H9 (cell line): ENCODE measurements at regions not wholly inside any gene's neighbourhood (a gene's known extent, or its start where the extent isn't known, plus 50 kb on each side); places are given as distances from the start of the nearest gene placed in this dataset.

ENCODE experiments used
- DNase-seq: peaks from one replicate; pipeline ENCODE4 v3.0.0-alpha.2; 2017
- H2AFZ ChIP-seq: one replicate; pipeline ENCODE4 v1.6.1; 2013; ENCODE audit warnings: mild to moderate bottlenecking, low read length, control low read depth, moderate library complexity
- H2AK5ac ChIP-seq: 2 replicates; pipeline ENCODE4 v1.6.1; 2013; ENCODE audit warnings: low read length, control low read depth, mixed read lengths; ENCODE audit not compliant: insufficient read length
- H2BK120ac ChIP-seq: one replicate; pipeline ENCODE4 v1.6.1; 2013; ENCODE audit warnings: low read depth, mild to moderate bottlenecking, low read length, control low read depth, inconsistent platforms; ENCODE audit not compliant: poor library complexity, severe bottlenecking
- H2BK12ac ChIP-seq: 2 replicates; pipeline ENCODE4 v1.6.1; 2013; ENCODE audit warnings: low read length, control low read depth, mixed read lengths, low read depth; ENCODE audit not compliant: insufficient read length
- H2BK15ac ChIP-seq: 2 replicates; pipeline ENCODE4 v1.6.1; 2013; ENCODE audit warnings: low read depth, low read length, control low read depth
- H2BK20ac ChIP-seq: one replicate; pipeline ENCODE4 v1.6.1; 2013; ENCODE audit warnings: low read depth, mild to moderate bottlenecking, low read length, control low read depth, inconsistent platforms; ENCODE audit not compliant: poor library complexity, severe bottlenecking
- H2BK5ac ChIP-seq: 2 replicates; pipeline ENCODE4 v1.6.1; 2013; ENCODE audit warnings: low read length, control low read depth, mixed read lengths; ENCODE audit not compliant: insufficient read length
- H3K14ac ChIP-seq: 2 replicates; pipeline ENCODE4 v1.6.1; 2013; ENCODE audit warnings: low read length, control low read depth; ENCODE audit not compliant: insufficient read depth
- H3K18ac ChIP-seq: 2 replicates; pipeline ENCODE4 v1.6.1; 2013; ENCODE audit warnings: low read depth, mild to moderate bottlenecking, mixed read lengths, low read length, control low read depth; ENCODE audit not compliant: insufficient read length
- H3K23ac ChIP-seq: 2 replicates; pipeline ENCODE4 v1.6.1; 2013; ENCODE audit warnings: low read length, control low read depth, mixed read lengths, low read depth; ENCODE audit not compliant: insufficient read length
- H3K23me2 ChIP-seq: 2 replicates; pipeline ENCODE4 v1.6.1; 2013; ENCODE audit warnings: low read depth, mild to moderate bottlenecking, mixed read lengths, low read length, control low read depth; ENCODE audit not compliant: insufficient read length, poor library complexity, severe bottlenecking
- H3K27ac ChIP-seq: 2 replicates; pipeline ENCODE4 v1.5.1; 2013; ENCODE audit warnings: low read length, control low read depth, mixed read lengths, low read depth; ENCODE audit not compliant: insufficient read length
- H3K27me3 ChIP-seq: 2 replicates; pipeline ENCODE4 v1.6.1; 2013; ENCODE audit warnings: low read length, control low read depth, inconsistent platforms; ENCODE audit not compliant: insufficient read depth
- H3K4ac ChIP-seq: 2 replicates; pipeline ENCODE4 v1.6.1; 2013; ENCODE audit warnings: low read depth, mild to moderate bottlenecking, control low read depth, inconsistent platforms, low read length, moderate library complexity
- H3K4me1 ChIP-seq: 2 replicates; pipeline ENCODE4 v1.6.1; 2013; ENCODE audit warnings: low read length, control low read depth, inconsistent platforms; ENCODE audit not compliant: insufficient read depth
- H3K4me2 ChIP-seq: 2 replicates; pipeline ENCODE4 v1.6.1; 2013; ENCODE audit warnings: low read length, control low read depth, mixed read lengths; ENCODE audit not compliant: insufficient read length, insufficient read depth
- H3K56ac ChIP-seq: 2 replicates; pipeline ENCODE4 v1.6.1; 2013; ENCODE audit warnings: low read depth, mild to moderate bottlenecking, mixed read lengths, low read length, control low read depth; ENCODE audit not compliant: insufficient read length
- H3K79me1 ChIP-seq: 2 replicates; pipeline ENCODE4 v1.6.1; 2013; ENCODE audit warnings: low read depth, mild to moderate bottlenecking, moderate library complexity, low read length, control low read depth, inconsistent platforms; ENCODE audit not compliant: insufficient read depth, poor library complexity, severe bottlenecking
- H3K79me2 ChIP-seq: 2 replicates; pipeline ENCODE4 v1.6.1; 2013; ENCODE audit warnings: low read length, control low read depth, inconsistent platforms; ENCODE audit not compliant: insufficient read depth
- H3K9ac ChIP-seq: 2 replicates; pipeline ENCODE4 v1.6.1; 2013; ENCODE audit warnings: low read length, control low read depth, mixed read lengths; ENCODE audit not compliant: insufficient read length; ENCODE audit errors: extremely low read depth
- H3K9me3 ChIP-seq: one replicate; pipeline ENCODE4 v1.6.1; 2013; ENCODE audit warnings: low read depth, low read length, inconsistent platforms; ENCODE audit not compliant: control insufficient read depth
- H3T11ph ChIP-seq: one replicate; pipeline ENCODE4 v1.6.1; 2013; ENCODE audit warnings: mild to moderate bottlenecking, low read length, control low read depth, inconsistent platforms
- H4K20me1 ChIP-seq: one replicate; pipeline ENCODE4 v1.6.1; 2013; ENCODE audit not compliant: control insufficient read depth, insufficient read length, insufficient read depth
- H4K5ac ChIP-seq: 2 replicates; pipeline ENCODE4 v1.6.1; 2013; ENCODE audit warnings: low read depth, mild to moderate bottlenecking, mixed read lengths, low read length, control low read depth; ENCODE audit not compliant: insufficient read length
- H4K8ac ChIP-seq: replicated peaks from 2 replicates; pipeline ENCODE4 v1.6.1; 2013; ENCODE audit warnings: low read length, control low read depth, mixed read lengths, low read depth; ENCODE audit not compliant: insufficient read length
- H4K91ac ChIP-seq: 2 replicates; pipeline ENCODE4 v1.6.1; 2013; ENCODE audit warnings: low read depth, mild to moderate bottlenecking, moderate library complexity, mixed read lengths, low read length, control low read depth; ENCODE audit not compliant: insufficient read length
- H3K27ac Mint-ChIP-seq, 3 experiments: 2 replicates in 2 of 3; 3 replicates in 1 of 3; pipeline ENCODE4 v1.8.0; 2020 to 2021; ENCODE audit warnings: mixed read lengths in 3 of 3, mild to moderate bottlenecking in 1 of 3, moderate library complexity in 1 of 3
- H3K27me3 Mint-ChIP-seq: 2 replicates; pipeline ENCODE4 v1.8.0; 2021; ENCODE audit warnings: low read depth, mild to moderate bottlenecking, moderate library complexity, mixed read lengths
- H3K36me3 Mint-ChIP-seq, 3 experiments: 2 replicates in 2 of 3; 3 replicates in 1 of 3; pipeline ENCODE4 v1.8.0; 2020 to 2021; ENCODE audit warnings: low read depth in 3 of 3, mixed read lengths in 3 of 3; ENCODE audit not compliant: insufficient read depth in 1 of 3
- H3K4me1 Mint-ChIP-seq, 2 experiments: 2 replicates each; pipeline ENCODE4 v1.8.0; 2020; ENCODE audit warnings: mixed read lengths in 2 of 2
- H3K4me3 Mint-ChIP-seq, 2 experiments: 2 replicates in 1 of 2; 3 replicates in 1 of 2; pipeline ENCODE4 v1.8.0; 2020 to 2021; ENCODE audit warnings: mild to moderate bottlenecking in 2 of 2, mixed read lengths in 2 of 2, moderate library complexity in 1 of 2
- H3K9me3 Mint-ChIP-seq, 2 experiments: 2 replicates in 1 of 2; 3 replicates in 1 of 2; pipeline ENCODE4 v1.8.0; 2020; ENCODE audit warnings: mild to moderate bottlenecking in 2 of 2, mixed read lengths in 2 of 2, moderate library complexity in 1 of 2
- CTCF ChIP-seq: fragments of 200-600 bp; sonication (generic); conservative IDR thresholded peaks from 3 replicates; pipeline ENCODE4 v1.8.0; 2021; ENCODE audit warnings: antibody characterized with exemption, mild to moderate bottlenecking
- whole genome bisulfite sequencing: extraction: QIAGEN DNeasy Blood & Tissue Kit; methylation state at CpG from one replicate; pipeline ENCODE4 v1.1.7; 2013; ENCODE audit warnings: missing lambda C conversion rate, low lambda C conversion rate, mixed read lengths; ENCODE audit not compliant: insufficient read length; ENCODE audit errors: extremely low coverage; 5-methylcytosine and 5-hydroxymethylcytosine counted together

- Histone ChIP-seq H3K4me2 (no peak overlapping the region), H3K23me2 (no peaks in the 10 kb centered on the region), H2BK20ac (no peak overlapping the region), H4K20me1 (no peaks in the 10 kb centered on the region), H3K56ac (no peak overlapping the region), H2AK5ac (no peak overlapping the region), H3K18ac (no peak overlapping the region), H3T11ph (no peak overlapping the region), H4K8ac (no peak overlapping the region), H2BK120ac (no peak overlapping the region), H3K27ac (no peak overlapping the region), H3K27me3 (no peaks in the 10 kb centered on the region), H2BK15ac (no peak overlapping the region), H3K23ac (no peak overlapping the region), H2BK5ac (no peak overlapping the region), H3K79me1 (no peaks in the 10 kb centered on the region), H3K4me1 (no peaks in the 10 kb centered on the region; the same call in 1 of the 2 replicates), H4K5ac (no peak overlapping the region), H3K4ac (no peak overlapping the region), H3K14ac (no peak overlapping the region), H4K91ac (no peak overlapping the region), H3K9me3 (no peaks in the 10 kb centered on the region), H2BK12ac (no peak overlapping the region), H3K79me2 (no peaks in the 10 kb centered on the region), H2AFZ (no peak overlapping the region), H3K9ac (no peak overlapping the region)
- Mint-ChIP-seq H3K36me3 (no peaks in the 10 kb centered on the region), H3K27me3 (no peaks in the 10 kb centered on the region), H3K27ac (no peak overlapping the region), H3K4me3 (no peak overlapping the region), H3K9me3 (no peaks in the 10 kb centered on the region; a peak in 1 of 5 replicates), H3K4me1 (peaks cover 0 to 3% of the 10 kb centered on the region in 2 experiments; a peak in 1 of 4 replicates)
- WGBS: no CpG with 5 or more reads among the region's 3 CpGs
- no peak for TF ChIP-seq CTCF
- no peak for DNase-seq
Observed at GRCh38 chr2:82837588-82838304, 1621.3 kb downstream of the SUCLG1 start.
